GM19397 (cell line): ENCODE measurements at regions not wholly inside any gene's neighbourhood (a gene's known extent, or its start where the extent isn't known, plus 50 kb on each side); places are given as distances from the start of the nearest gene placed in this dataset.
"Not testable (repeated sequence)": the region's sequence is repeated elsewhere in the genome, so short reads cannot be mapped to it uniquely, and the experiment has no call there.

ENCODE experiments used
- ATAC-seq: cut with Tn5 transposase; IDR thresholded peaks from one replicate; pipeline ENCODE4 v1.9.1; 2021; ENCODE audit warnings: mild to moderate bottlenecking, moderate library complexity; ENCODE audit not compliant: unreplicated experiment

- no peak for ATAC-seq
Measured at GRCh38 chr5:153350175-153350883, 140.1 kb upstream of the GRIA1 start.

GRCh38 chr5:153352685-153353219 lies 137.7 kb upstream of the GRIA1 start:
- ATAC-seq: peak; percentile 83

- ATAC-seq: no peak
Measured at GRCh38 chr5:153357493-153358112, 132.9 kb upstream of the GRIA1 start.

DNA sequence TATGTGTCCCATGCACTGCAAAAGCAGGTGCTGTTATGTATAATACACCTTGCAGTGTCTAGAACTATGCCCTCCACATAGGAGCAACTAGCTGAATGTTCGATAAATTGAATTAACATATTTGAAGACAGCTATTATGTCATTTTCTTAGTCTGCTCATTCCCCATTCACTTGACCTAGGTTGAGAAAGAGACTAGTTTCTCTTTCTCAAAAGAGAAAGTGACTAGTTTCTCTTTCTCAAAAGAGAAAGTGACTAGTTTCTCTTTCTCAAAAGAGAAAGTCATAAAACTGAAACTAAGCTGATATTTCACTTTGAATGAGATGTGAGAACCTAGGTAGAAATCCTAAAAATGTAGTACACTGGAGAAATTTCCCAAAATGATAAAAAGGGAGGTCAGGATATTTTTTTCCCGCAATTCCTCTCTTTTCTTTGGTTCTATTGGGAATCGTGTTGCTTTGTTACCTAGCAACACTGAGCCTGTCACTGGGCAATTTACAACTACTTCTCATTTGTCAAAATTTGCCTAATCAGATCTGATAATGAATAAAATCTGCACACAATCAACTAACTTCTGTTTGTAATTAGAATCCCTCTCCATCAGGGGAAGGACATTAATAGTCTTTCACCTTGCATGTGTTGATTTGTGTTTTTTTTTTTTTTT lies 132.0 kb upstream of the GRIA1 start:
- peak; percentile 76 for ATAC-seq

DNA sequence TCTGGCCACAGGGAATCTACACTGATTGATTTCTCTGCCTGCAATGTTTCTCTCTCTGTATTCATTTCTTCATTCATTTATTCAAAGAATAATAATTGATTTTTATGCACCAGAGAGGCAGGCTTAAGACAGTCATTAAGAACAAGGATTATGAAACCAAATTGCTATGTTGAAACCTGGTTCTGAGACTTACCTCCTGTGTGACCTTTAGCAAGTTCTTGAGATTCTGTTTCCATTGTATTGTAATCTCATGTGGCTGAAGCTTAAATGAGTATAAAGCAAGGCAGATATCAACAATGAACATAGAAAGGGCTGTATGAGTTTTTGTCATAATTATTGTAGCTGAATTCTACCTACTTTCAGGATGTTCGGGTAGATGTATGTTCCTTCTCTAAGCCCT lies 129.6 kb upstream of the GRIA1 start:
- no peak for ATAC-seq

- no peak for ATAC-seq
Measured at GRCh38 chr5:153361735-153362409, 128.6 kb upstream of the GRIA1 start.

GRCh38 chr5:153365547-153365946 lies 124.9 kb upstream of the GRIA1 start:
- peak; percentile 47 for ATAC-seq

GRCh38 chr5:153367466-153367865 lies 123.0 kb upstream of the GRIA1 start:
- no peak for ATAC-seq

GRCh38 chr5:153372425-153373129 lies 117.9 kb upstream of the GRIA1 start:
- ATAC-seq: no peak

GRCh38 chr5:153373130-153373498 lies 117.4 kb upstream of the GRIA1 start:
- no peak for ATAC-seq

GRCh38 chr5:153381630-153382029 lies 108.8 kb upstream of the GRIA1 start:
- ATAC-seq: not testable (repeated sequence)

DNA sequence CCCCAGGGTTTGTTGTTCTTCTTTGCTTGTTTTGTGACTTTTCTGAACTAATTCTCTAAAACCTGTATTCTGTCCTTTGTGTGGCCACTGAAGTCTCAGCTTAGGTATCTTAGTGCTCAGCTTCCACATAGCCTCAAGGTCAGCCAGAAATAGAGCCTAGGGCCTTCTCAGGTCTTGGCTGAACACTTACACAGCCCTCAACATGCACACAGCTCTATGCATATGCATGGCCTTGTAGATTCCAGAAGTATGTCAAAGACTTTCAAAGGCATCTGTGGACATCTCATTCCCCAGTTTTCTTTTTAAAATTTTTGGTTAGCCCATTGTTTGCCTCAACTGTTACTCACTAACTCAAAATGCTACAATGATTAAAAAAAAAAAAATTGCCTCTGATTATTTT lies 99.9 kb upstream of the GRIA1 start:
- ATAC-seq: no peak

DNA sequence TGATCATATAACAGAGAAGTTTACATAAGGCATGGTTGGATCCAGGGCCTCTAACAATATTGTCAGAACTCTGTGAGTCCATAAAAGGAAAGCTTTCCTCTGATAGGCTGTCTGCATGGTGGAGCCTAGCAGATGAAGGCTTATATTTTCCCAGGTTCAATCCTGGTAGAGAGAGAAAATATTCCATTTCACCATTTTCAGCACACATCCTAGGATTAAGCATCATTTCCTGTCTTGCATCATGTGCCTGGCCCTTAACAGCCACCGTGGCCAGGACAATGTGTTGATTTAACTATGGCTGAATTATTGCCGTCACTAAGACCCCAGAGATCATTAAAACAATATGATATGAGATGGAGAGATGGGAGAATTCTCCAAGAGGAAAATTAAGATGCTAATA lies 90.9 kb upstream of the GRIA1 start:
- ATAC-seq: no peak

DNA sequence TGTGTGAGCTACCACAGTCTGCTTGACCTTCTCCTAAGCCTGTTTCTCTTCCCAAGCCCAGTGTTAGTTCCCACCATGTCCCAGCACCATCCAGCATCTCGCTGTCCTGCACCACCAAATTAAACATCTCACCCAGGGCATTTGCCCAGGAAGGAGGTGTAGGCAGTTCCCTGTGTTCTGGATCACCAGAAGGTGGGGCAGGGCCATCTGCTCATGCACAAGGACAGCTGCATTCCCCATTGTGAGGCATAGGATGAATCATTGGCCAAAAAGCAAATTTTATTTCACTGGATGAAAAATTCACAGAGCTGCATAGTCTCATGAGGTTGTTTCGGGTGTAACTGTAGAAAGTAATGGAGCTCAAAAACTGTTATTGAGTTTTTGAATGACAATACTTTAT lies 89.5 kb upstream of the GRIA1 start:
- no peak for ATAC-seq

GRCh38 chr5:153402550-153402949 lies 87.9 kb upstream of the GRIA1 start:
- ATAC-seq: no peak

- no peak for ATAC-seq
Measured at GRCh38 chr5:153403470-153403869, 87.0 kb upstream of the GRIA1 start.

DNA sequence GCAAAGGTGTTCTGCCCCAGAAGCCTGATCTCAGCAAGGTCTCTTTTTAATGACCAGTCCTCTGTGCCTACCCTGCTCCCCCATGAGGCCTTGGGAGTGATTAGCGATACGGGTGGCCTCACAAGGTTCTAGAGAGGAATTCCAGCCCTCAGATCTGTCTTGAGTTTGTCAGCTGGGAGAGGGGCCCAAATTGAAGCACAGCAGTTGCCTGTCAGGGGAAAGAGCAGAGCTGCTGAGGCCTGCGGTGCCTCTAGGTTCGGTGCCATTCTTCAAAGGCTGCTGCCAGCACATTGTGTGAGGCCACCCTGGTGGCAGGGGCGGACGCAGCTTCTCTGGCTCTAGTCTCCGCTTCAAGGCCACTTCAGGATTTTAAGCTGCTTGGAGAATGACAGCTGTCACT lies 85.7 kb upstream of the GRIA1 start:
- ATAC-seq: no peak

GRCh38 chr5:153421676-153422075 lies 68.8 kb upstream of the GRIA1 start:
- ATAC-seq: no peak

- ATAC-seq: no peak
Measured at GRCh38 chr5:153425914-153426313, 64.6 kb upstream of the GRIA1 start.

DNA sequence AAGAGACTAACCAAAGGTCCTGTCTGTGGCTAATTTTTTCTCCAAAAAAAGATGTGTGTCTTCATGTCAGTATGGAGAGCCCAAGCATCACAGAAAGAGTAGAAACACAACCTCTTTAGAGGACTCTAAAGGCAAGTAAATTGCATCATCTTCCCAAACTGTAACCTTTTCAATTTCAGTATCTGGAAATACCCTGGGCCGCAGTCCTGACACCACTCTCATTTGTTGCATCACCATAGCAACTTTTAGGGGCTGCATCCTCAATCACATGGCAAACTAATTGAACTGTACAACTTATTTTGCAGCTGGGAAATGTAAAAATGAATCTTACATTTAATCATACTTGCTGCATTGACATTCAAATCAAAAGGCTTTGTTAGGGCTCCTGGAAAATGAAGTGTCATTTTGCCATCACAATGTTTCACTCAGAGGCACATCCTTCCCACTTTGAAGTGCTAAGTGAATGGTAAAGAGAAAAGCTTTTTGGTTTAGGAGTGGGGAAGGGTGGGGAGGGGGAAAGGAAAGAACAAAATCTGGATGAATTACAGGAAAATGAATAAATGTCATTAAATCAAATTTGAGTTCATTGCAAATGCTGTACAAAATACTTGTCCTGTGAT lies 60.6 kb upstream of the GRIA1 start:
- peak; percentile 77 for ATAC-seq
